ENCODE measurements at regions not wholly inside any gene's neighbourhood (a gene's known extent, or its start where the extent isn't known, plus 50 kb on each side); places are given as distances from the start of the nearest gene placed in this dataset.
"Not testable (repeated sequence)": the region's sequence is repeated elsewhere in the genome, so short reads cannot be mapped to it uniquely, and the experiment has no call there.

DNA sequence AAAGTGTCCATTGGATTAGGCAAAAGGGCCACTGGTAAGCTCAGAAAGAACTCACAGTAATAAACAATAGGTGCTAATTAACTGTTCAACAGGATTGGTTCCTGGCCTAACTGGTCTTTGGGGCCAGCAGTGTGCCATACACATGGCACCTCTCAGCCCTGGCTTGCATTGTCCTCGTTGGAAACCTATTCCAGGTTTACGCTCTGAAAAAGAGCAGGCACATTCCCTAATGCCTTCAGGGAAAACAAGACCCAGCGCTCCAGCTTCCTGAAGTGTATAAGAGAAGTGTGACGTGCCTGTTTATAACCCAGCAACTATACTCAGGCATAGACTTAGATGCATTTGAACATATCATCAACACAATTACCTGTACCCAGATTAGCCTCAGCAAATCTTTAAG lies 51.9 kb upstream of the RBM47 start:
- H3K4me1 ChIP-seq (ENCODE audit: control insufficient read depth, extremely low read depth, insufficient read depth, low read length), result peaks cover 7% of the 10 kb centered on the region
- peak overlapping the region; percentile 33 for H2AFZ ChIP-seq (ENCODE audit: control insufficient read depth, low read length)
- no peaks in the 10 kb centered on the region for H4K20me1 ChIP-seq (ENCODE audit: control insufficient read depth, extremely low read depth, insufficient read depth, low read length)
- no peak for DNase-seq (ENCODE audit: low read depth, low spot score)
- H3K9me1 ChIP-seq (ENCODE audit: control insufficient read depth, extremely low read depth, insufficient read depth, low read length), result no peaks in the 10 kb centered on the region
- no peak overlapping the region for H3K4me3 ChIP-seq (ENCODE audit: control insufficient read depth in 2 of 3, extremely low read depth in 1 of 3, insufficient read depth in 2 of 3, low read depth in 1 of 3, low read length in 3 of 3)
- no peak for FAIRE-seq
- no peaks in the 10 kb centered on the region for H3K9me3 ChIP-seq (ENCODE audit: control insufficient read depth, low read depth, low read length)
- H3K4me2 ChIP-seq (ENCODE audit: control insufficient read depth, extremely low read depth, insufficient read depth, low read depth, low read length), result no peak overlapping the region
- dilution Hi-C loops (cut with MboI; ENCODE audit: extremely low pct_ligation_motif_present, low sequenced_read_pairs), result no loop called here
- H3K9ac ChIP-seq (ENCODE audit: control insufficient read depth, extremely low read depth, insufficient read depth, low read length), result no peak overlapping the region
- no peak overlapping the region for H3K27ac ChIP-seq (ENCODE audit: control insufficient read depth, insufficient read depth, low read length)
- H3K27me3 ChIP-seq (ENCODE audit: control insufficient read depth, extremely low read depth, insufficient read depth, low read length), result no peaks in the 10 kb centered on the region
- TF ChIP-seq EZH2 (IDR thresholded peaks at IDR 0.05; ENCODE audit: low read length), result no peak
- TF ChIP-seq, protein P1, sequence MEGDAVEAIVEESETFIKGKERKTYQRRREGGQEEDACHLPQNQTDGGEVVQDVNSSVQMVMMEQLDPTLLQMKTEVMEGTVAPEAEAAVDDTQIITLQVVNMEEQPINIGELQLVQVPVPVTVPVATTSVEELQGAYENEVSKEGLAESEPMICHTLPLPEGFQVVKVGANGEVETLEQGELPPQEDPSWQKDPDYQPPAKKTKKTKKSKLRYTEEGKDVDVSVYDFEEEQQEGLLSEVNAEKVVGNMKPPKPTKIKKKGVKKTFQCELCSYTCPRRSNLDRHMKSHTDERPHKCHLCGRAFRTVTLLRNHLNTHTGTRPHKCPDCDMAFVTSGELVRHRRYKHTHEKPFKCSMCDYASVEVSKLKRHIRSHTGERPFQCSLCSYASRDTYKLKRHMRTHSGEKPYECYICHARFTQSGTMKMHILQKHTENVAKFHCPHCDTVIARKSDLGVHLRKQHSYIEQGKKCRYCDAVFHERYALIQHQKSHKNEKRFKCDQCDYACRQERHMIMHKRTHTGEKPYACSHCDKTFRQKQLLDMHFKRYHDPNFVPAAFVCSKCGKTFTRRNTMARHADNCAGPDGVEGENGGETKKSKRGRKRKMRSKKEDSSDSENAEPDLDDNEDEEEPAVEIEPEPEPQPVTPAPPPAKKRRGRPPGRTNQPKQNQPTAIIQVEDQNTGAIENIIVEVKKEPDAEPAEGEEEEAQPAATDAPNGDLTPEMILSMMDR (optimal IDR thresholded peaks at IDR 0.05 in 1 of 3, IDR thresholded peaks at IDR 0.05 in 1 of 3, conservative IDR thresholded peaks at IDR 0.05 in 1 of 3; ENCODE audit: extremely low read depth in 1 of 3, insufficient read depth in 2 of 3, low read length in 3 of 3), result no peak
- H3K36me3 ChIP-seq (ENCODE audit: control insufficient read depth in 2 of 2, extremely low read depth in 1 of 2, insufficient read depth in 2 of 2, low read length in 2 of 2), result no peaks in the 10 kb centered on the region
- H3K79me2 ChIP-seq (ENCODE audit: control insufficient read depth, insufficient read depth, low read length), result no peaks in the 10 kb centered on the region

DNA sequence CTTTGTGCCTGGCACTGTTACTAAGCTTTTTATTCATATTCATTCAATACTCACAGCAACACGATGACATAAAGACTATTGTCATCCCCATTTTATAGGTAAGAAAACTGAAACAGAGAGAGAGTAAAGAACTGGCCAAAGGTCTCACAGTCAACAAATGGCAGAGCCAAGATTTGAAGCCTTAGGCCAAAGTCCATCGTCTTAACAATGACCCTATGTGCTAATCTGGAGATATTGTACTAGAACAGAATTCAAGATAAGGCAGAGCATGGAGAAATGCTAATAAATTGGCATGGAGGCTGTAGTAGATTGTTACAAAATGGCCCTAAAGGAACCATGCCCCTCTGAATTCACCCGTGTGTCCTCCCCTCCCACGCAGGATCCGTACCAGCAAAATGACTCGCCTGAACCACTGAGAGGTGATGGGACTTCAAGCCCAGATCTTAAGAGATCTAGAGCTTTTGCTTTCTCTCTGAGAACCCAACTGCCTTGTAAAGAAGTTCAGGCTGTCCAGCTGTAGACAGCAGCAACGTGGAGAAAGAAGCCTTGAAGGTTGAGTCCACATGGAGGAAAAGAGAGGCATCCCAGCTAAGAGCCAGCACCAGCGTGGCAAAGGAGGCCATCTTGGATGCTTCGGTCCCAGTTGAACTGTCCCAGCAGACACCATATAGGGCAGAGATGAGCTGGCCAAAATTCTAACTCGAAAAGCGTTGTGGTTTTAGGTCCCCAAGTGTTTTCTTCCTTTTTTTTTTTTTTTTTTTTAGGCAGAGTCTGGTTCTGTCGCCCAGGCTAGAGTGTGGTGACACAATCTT lies 52.8 kb upstream of the RBM47 start:
- Histone ChIP-seq H3K79me2 (ENCODE audit: control insufficient read depth, insufficient read depth, low read length) (no peaks in the 10 kb centered on the region), H3K4me2 (ENCODE audit: control insufficient read depth, extremely low read depth, insufficient read depth, low read depth, low read length) (no peak overlapping the region), H3K27me3 (ENCODE audit: control insufficient read depth, extremely low read depth, insufficient read depth, low read length) (no peaks in the 10 kb centered on the region), H3K9ac (ENCODE audit: control insufficient read depth, extremely low read depth, insufficient read depth, low read length) (no peak overlapping the region), H3K9me1 (ENCODE audit: control insufficient read depth, extremely low read depth, insufficient read depth, low read length) (no peaks in the 10 kb centered on the region), H3K4me1 (ENCODE audit: control insufficient read depth, extremely low read depth, insufficient read depth, low read length) (peaks cover 7% of the 10 kb centered on the region), H4K20me1 (ENCODE audit: control insufficient read depth, extremely low read depth, insufficient read depth, low read length) (no peaks in the 10 kb centered on the region), H3K36me3 (ENCODE audit: control insufficient read depth in 2 of 2, extremely low read depth in 1 of 2, insufficient read depth in 2 of 2, low read length in 2 of 2) (no peaks in the 10 kb centered on the region), H3K9me3 (ENCODE audit: control insufficient read depth, low read depth, low read length) (no peaks in the 10 kb centered on the region), H3K27ac (ENCODE audit: control insufficient read depth, insufficient read depth, low read length) (no peak overlapping the region), H2AFZ (ENCODE audit: control insufficient read depth, low read length) (no peak overlapping the region), H3K4me3 (ENCODE audit: control insufficient read depth in 2 of 3, extremely low read depth in 1 of 3, insufficient read depth in 2 of 3, low read depth in 1 of 3, low read length in 3 of 3) (no peak overlapping the region)
- DNase-seq (ENCODE audit: low read depth, low spot score) (no peak), FAIRE-seq (no peak)
- dilution Hi-C loops (cut with MboI; ENCODE audit: extremely low pct_ligation_motif_present, low sequenced_read_pairs), result no loop called here
- TF ChIP-seq EZH2 (IDR thresholded peaks at IDR 0.05; ENCODE audit: low read length), result no peak
- TF ChIP-seq, protein P1 (optimal IDR thresholded peaks at IDR 0.05 in 1 of 3, IDR thresholded peaks at IDR 0.05 in 1 of 3, conservative IDR thresholded peaks at IDR 0.05 in 1 of 3; ENCODE audit: extremely low read depth in 1 of 3, insufficient read depth in 2 of 3, low read length in 3 of 3), result no peak

DNA sequence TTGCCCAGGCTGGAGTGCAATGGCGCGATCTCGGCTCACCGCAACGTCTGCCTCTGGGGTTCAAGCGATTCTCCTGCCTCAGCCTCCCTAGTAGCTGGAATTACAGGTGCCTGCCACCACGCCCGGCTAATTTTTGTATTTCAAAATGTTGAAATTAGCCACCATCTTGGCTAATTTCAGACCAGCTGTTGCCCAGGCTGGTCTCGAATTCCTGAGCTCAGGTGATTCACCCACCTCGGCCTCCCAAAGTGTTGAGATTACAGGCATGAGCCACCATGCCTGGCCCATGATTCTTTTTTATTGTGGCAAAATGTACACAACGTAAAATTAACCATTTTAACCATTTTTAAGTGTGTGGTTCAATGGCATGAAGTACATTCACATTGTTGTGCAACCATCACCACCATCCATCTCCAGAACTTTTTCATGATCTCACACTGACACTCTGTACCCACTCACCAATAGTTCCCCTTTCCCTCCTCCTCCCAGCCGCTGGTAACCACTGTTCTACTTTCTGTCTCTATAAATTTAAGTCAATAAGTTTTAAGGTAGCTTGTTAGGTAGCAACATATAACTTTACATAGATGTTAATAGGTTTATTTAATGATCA lies 54.0 kb upstream of the RBM47 start:
- H3K79me2 ChIP-seq (ENCODE audit: control insufficient read depth, insufficient read depth, low read length); H3K9me1 ChIP-seq (ENCODE audit: control insufficient read depth, extremely low read depth, insufficient read depth, low read length); DNase-seq (ENCODE audit: low read depth, low spot score); H3K9ac ChIP-seq (ENCODE audit: control insufficient read depth, extremely low read depth, insufficient read depth, low read length); dilution Hi-C loops (cut with MboI; ENCODE audit: extremely low pct_ligation_motif_present, low sequenced_read_pairs); H3K4me1 ChIP-seq (ENCODE audit: control insufficient read depth, extremely low read depth, insufficient read depth, low read length); H3K27me3 ChIP-seq (ENCODE audit: control insufficient read depth, extremely low read depth, insufficient read depth, low read length); H3K9me3 ChIP-seq (ENCODE audit: control insufficient read depth, low read depth, low read length); H3K4me3 ChIP-seq (ENCODE audit: control insufficient read depth in 2 of 3, extremely low read depth in 1 of 3, insufficient read depth in 2 of 3, low read depth in 1 of 3, low read length in 3 of 3); H3K36me3 ChIP-seq (ENCODE audit: control insufficient read depth in 2 of 2, extremely low read depth in 1 of 2, insufficient read depth in 2 of 2, low read length in 2 of 2); H3K27ac ChIP-seq (ENCODE audit: control insufficient read depth, insufficient read depth, low read length); H4K20me1 ChIP-seq (ENCODE audit: control insufficient read depth, extremely low read depth, insufficient read depth, low read length); H3K4me2 ChIP-seq (ENCODE audit: control insufficient read depth, extremely low read depth, insufficient read depth, low read depth, low read length); FAIRE-seq; H2AFZ ChIP-seq (ENCODE audit: control insufficient read depth, low read length): not testable (repeated sequence)

All from keratinocyte (primary cell).